MCF 10A (cell line): ENCODE measurements at regions not wholly inside any gene's neighbourhood (a gene's known extent, or its start where the extent isn't known, plus 50 kb on each side); places are given as distances from the start of the nearest gene placed in this dataset.

ENCODE experiments used
- BruUV-seq: library from RNA; stranded (reverse); fragments of 400-500 nt; replicated peaks from 2 replicates; lab custom pipeline; 2021; lab: Mats Ljungman, UMichigan
- CTCF ChIA-PET: fragments of 300-600 bp; sonication (Branson Sonifier 250); formaldehyde crosslinking; extraction: SDS; loops from one replicate; lab custom pipeline; 2021; ENCODE audit warnings: antibody characterized with exemption, inconsistent platforms; lab: Yijun Ruan, JAX
- POLR2A ChIA-PET: fragments of 300-600, 350-650 bp; sonication (Branson Sonifier 250); formaldehyde crosslinking; extraction: SDS; loops from one replicate; lab custom pipeline; 2020; ENCODE audit warnings: antibody characterized with exemption, inconsistent platforms; lab: Yijun Ruan, JAX
- DNase-seq: peaks from one replicate; pipeline ENCODE4 v3.0.0-alpha.2; 2018; ENCODE audit not compliant: unreplicated experiment
- H3K27ac Mint-ChIP-seq: one replicate; pipeline ENCODE4 v1.8.0; 2022; ENCODE audit warnings: mild to moderate bottlenecking, low read depth, mixed read lengths; ENCODE audit not compliant: unreplicated experiment
- H3K27me3 Mint-ChIP-seq: one replicate; pipeline ENCODE4 v1.8.0; 2022; ENCODE audit warnings: mixed read lengths; ENCODE audit not compliant: insufficient read depth, unreplicated experiment
- H3K36me3 Mint-ChIP-seq: one replicate; pipeline ENCODE4 v1.8.0; 2022; ENCODE audit warnings: mild to moderate bottlenecking, moderate library complexity, mixed read lengths; ENCODE audit not compliant: insufficient read depth, unreplicated experiment
- H3K4me1 Mint-ChIP-seq: one replicate; pipeline ENCODE4 v1.8.0; 2022; ENCODE audit warnings: mixed read lengths; ENCODE audit not compliant: insufficient read depth, unreplicated experiment
- H3K4me3 Mint-ChIP-seq: one replicate; pipeline ENCODE4 v1.8.0; 2022; ENCODE audit warnings: mild to moderate bottlenecking, moderate library complexity, mixed read lengths; ENCODE audit not compliant: unreplicated experiment
- H3K9me3 Mint-ChIP-seq: one replicate; pipeline ENCODE4 v1.8.0; 2022; ENCODE audit warnings: mixed read lengths; ENCODE audit not compliant: unreplicated experiment
- CTCF ChIP-seq: fragments of 200-600 bp; IDR thresholded peaks from one replicate; pipeline ENCODE4 v1.8.0; 2022; ENCODE audit warnings: antibody characterized with exemption, mild to moderate bottlenecking; ENCODE audit not compliant: unreplicated experiment
- intact Hi-C: fragments of 100-400 bp; cut with micrococcal nuclease; formaldehyde crosslinking; loops from 2 replicates; pipeline ENCODE4 v1.14.1; 2022

DNA sequence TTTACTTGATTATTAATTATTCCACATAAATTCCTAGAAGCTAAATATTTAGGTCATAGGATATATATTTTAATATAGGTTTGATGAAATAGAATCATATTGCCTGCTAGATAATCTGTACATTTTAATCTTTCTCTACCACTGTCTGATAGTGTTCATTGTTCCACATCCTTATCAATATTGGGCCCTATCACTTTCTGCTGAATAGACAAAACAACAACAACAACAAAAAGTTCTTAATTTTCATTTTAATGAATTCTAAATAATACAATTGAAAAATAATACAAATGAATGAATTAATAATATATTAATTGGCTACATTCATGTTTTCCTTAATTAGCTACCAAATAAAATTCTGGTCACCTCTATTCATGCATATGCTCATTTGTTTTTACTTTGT lies 1437.2 kb downstream of the LRFN5 start:
- POLR2A ChIA-PET: no interaction called here
- no peak overlapping the region for H3K4me3 Mint-ChIP-seq
- no peaks in the 10 kb centered on the region for H3K4me1 Mint-ChIP-seq
- H3K27ac Mint-ChIP-seq: no peak overlapping the region
- no TSS peak for BruUV-seq
- no peaks in the 10 kb centered on the region for H3K9me3 Mint-ChIP-seq
- intact Hi-C loops: no loop called here
- H3K36me3 Mint-ChIP-seq: no peaks in the 10 kb centered on the region
- DNase-seq: no peak
- H3K27me3 Mint-ChIP-seq: no peaks in the 10 kb centered on the region
- CTCF ChIA-PET: no interaction called here
- no peak for TF ChIP-seq CTCF

DNA sequence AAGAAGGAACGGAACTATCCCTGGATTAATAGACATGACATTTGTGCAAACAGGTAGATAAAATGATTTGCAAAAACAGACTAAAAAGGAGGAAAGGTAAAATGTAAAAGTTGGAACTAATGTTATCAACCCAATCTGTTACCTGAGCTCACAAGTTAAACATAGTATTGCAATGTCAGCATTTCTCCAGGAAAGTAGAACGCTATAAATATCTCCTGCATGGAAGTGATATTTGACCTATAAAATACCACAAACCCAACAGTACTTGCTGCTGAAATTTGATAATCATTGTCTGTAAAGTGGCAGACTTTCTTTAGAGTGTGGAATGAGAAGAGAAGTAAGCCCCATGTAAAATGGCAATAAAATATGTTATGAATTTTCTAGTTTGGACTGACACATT lies 1435.7 kb downstream of the LRFN5 start:
- no peak overlapping the region for H3K27ac Mint-ChIP-seq
- H3K4me1 Mint-ChIP-seq: no peaks in the 10 kb centered on the region
- H3K4me3 Mint-ChIP-seq: no peak overlapping the region
- H3K36me3 Mint-ChIP-seq: no peaks in the 10 kb centered on the region
- no peaks in the 10 kb centered on the region for H3K9me3 Mint-ChIP-seq
- no peaks in the 10 kb centered on the region for H3K27me3 Mint-ChIP-seq
- intact Hi-C loops: no loop called here
- no peak for TF ChIP-seq CTCF
- ChIA-PET CTCF (no interaction called here), POLR2A (no interaction called here)
- DNase-seq: no peak
- BruUV-seq: no TSS peak

DNA sequence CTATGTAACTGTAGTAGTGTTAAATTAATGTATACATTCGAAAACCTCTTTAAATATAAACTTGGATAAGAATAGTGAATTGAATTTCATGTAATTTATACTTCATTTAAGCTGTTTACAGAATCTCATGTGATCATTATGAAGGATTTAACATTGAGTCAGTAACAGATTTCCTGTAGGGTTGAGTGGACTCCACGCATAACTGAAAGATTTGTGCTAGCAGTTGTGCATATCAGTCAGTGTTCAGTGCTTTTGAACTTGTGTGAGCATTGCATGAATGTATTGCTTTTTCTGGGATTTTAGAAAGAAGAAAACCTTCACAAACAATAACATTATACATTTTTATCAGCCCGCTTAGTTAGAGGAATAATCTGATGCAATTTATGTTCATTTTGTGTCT lies 1435.3 kb downstream of the LRFN5 start:
- H3K36me3 Mint-ChIP-seq: no peaks in the 10 kb centered on the region
- no peak overlapping the region for H3K4me3 Mint-ChIP-seq
- H3K27ac Mint-ChIP-seq: no peak overlapping the region
- no peaks in the 10 kb centered on the region for H3K4me1 Mint-ChIP-seq
- TF ChIP-seq CTCF: no peak
- BruUV-seq: no TSS peak
- H3K9me3 Mint-ChIP-seq: no peaks in the 10 kb centered on the region
- intact Hi-C loops: no loop called here
- H3K27me3 Mint-ChIP-seq: no peaks in the 10 kb centered on the region
- ChIA-PET POLR2A (no interaction called here), CTCF (no interaction called here)
- no peak for DNase-seq

GRCh38 chr14:43041207-43041606 lies 1434.5 kb downstream of the LRFN5 start:
- no peak for TF ChIP-seq CTCF
- Mint-ChIP-seq H3K4me3 (no peak overlapping the region), H3K27me3 (no peaks in the 10 kb centered on the region), H3K36me3 (no peaks in the 10 kb centered on the region), H3K27ac (no peak overlapping the region), H3K9me3 (no peaks in the 10 kb centered on the region), H3K4me1 (no peaks in the 10 kb centered on the region)
- no TSS peak for BruUV-seq
- POLR2A ChIA-PET: no interaction called here
- intact Hi-C loops: no loop called here
- CTCF ChIA-PET: no interaction called here
- no peak for DNase-seq
